ENCODE measurements at regions not wholly inside any gene's neighbourhood (a gene's known extent, or its start where the extent isn't known, plus 50 kb on each side); places are given as distances from the start of the nearest gene placed in this dataset.

- H3K4me3 ChIP-seq (ENCODE audit: low read depth, low read length), result no peak overlapping the region
- H3K27me3 ChIP-seq, result no peaks in the 10 kb centered on the region
- DNase-seq, result no peak
- no peaks in the 10 kb centered on the region for H3K36me3 ChIP-seq
- H3K9me3 ChIP-seq, result no peaks in the 10 kb centered on the region
- TF ChIP-seq CTCF (IDR thresholded peaks at IDR 0.05; ENCODE audit: low read depth, low read length), result no peak
- no peaks in the 10 kb centered on the region for H3K4me1 ChIP-seq
Observed at GRCh38 chr2:129673234-129673633, 306.2 kb upstream of the RAB6C start.

GRCh38 chr2:129673847-129674711 lies 305.4 kb upstream of the RAB6C start:
- no peaks in the 10 kb centered on the region for H3K36me3 ChIP-seq
- TF ChIP-seq CTCF (IDR thresholded peaks at IDR 0.05; ENCODE audit: low read depth, low read length), result no peak
- no peak overlapping the region for H3K4me3 ChIP-seq (ENCODE audit: low read depth, low read length)
- H3K9me3 ChIP-seq, result no peaks in the 10 kb centered on the region
- H3K27me3 ChIP-seq, result no peaks in the 10 kb centered on the region
- DNase-seq, result no peak
- H3K4me1 ChIP-seq, result no peaks in the 10 kb centered on the region

- no peak for DNase-seq
- Histone ChIP-seq H3K27me3 (no peaks in the 10 kb centered on the region), H3K4me3 (ENCODE audit: low read depth, low read length) (no peak overlapping the region), H3K9me3 (no peaks in the 10 kb centered on the region), H3K36me3 (no peaks in the 10 kb centered on the region), H3K4me1 (no peaks in the 10 kb centered on the region)
- no peak for TF ChIP-seq CTCF (IDR thresholded peaks at IDR 0.05; ENCODE audit: low read depth, low read length)
Observed at GRCh38 chr2:129678751-129679150, 300.7 kb upstream of the RAB6C start.

GRCh38 chr2:129681788-129682187 lies 297.7 kb upstream of the RAB6C start:
- TF ChIP-seq CTCF (IDR thresholded peaks at IDR 0.05; ENCODE audit: low read depth, low read length), result no peak
- Histone ChIP-seq H3K4me3 (ENCODE audit: low read depth, low read length) (no peak overlapping the region), H3K4me1 (no peaks in the 10 kb centered on the region), H3K9me3 (no peaks in the 10 kb centered on the region), H3K36me3 (no peaks in the 10 kb centered on the region), H3K27me3 (no peaks in the 10 kb centered on the region)
- DNase-seq, result no peak

GRCh38 chr2:129689653-129690448 lies 289.6 kb upstream of the RAB6C start:
- Histone ChIP-seq H3K9me3 (no peaks in the 10 kb centered on the region), H3K4me1 (no peaks in the 10 kb centered on the region), H3K27me3 (no peaks in the 10 kb centered on the region), H3K36me3 (no peaks in the 10 kb centered on the region), H3K4me3 (ENCODE audit: low read depth, low read length) (no peak overlapping the region)
- DNase-seq, result no peak
- TF ChIP-seq CTCF (IDR thresholded peaks at IDR 0.05; ENCODE audit: low read depth, low read length), result no peak

GRCh38 chr2:129695496-129695895 lies 284.0 kb upstream of the RAB6C start:
- DNase-seq, result no peak

More at GRCh38 chr2:129695496-129695895, 284.0 kb upstream of the RAB6C start:
- Histone ChIP-seq H3K36me3 (no peaks in the 10 kb centered on the region), H3K27me3 (no peaks in the 10 kb centered on the region), H3K9me3 (no peaks in the 10 kb centered on the region), H3K4me3 (ENCODE audit: low read depth, low read length) (no peak overlapping the region), H3K4me1 (no peaks in the 10 kb centered on the region)
- TF ChIP-seq CTCF (IDR thresholded peaks at IDR 0.05; ENCODE audit: low read depth, low read length), result no peak
